ENCODE measurements at regions not wholly inside any gene's neighbourhood (a gene's known extent, or its start where the extent isn't known, plus 50 kb on each side); places are given as distances from the start of the nearest gene placed in this dataset.

DNA sequence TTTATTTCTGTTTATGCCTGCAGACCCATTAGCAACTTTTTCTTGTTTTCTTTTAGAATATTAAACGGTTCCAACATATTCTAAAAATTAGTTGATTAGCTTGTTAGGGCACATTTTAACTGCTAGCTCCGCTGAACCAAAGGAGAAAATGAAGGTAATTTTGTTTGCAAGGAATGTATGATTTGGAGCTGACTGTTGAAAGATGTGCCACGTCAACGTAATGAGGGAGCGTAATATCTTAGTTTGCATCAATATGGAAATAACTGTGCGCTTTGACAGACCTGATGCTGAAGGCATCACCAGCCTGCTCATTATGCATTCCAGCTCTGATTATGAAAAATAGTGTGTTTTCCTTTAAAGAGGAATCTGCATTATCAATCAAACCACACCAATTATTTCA is 102.0 kb upstream of the CTBP2 start:
- Histone ChIP-seq H3K27me3 (replicated peaks in 1 of 4; ENCODE audit: control extremely low read depth in 1 of 4, control insufficient read depth in 3 of 4, insufficient read depth in 4 of 4, low read length in 3 of 4) (peaks cover 0 to 3% (median 0%) of the 10 kb centered on the region in 4 experiments), H3K9ac (ENCODE audit: low read length) (no peak overlapping the region), H3K79me2 (ENCODE audit: control insufficient read depth, insufficient read depth, low read length) (no peaks in the 10 kb centered on the region), H2AFZ (ENCODE audit: insufficient read depth, low read depth, low read length, poor library complexity, severe bottlenecking) (no peak overlapping the region), H3K36me3 (replicated peaks in 1 of 2; ENCODE audit: control extremely low read depth in 1 of 2, control insufficient read depth in 1 of 2, extremely low read depth in 1 of 2, insufficient read depth in 2 of 2, low read length in 1 of 2) (no peaks in the 10 kb centered on the region), H3K9me3 (ENCODE audit: control extremely low read depth in 1 of 3, control insufficient read depth in 2 of 3, insufficient read depth in 1 of 3, low read length in 2 of 3) (peaks cover 0 to 16% (median 0%) of the 10 kb centered on the region in 3 donors), H3K4me1 (ENCODE audit: control insufficient read depth in 2 of 2, insufficient read depth in 2 of 2, low read length in 2 of 2) (no peaks in the 10 kb centered on the region), H4K20me1 (ENCODE audit: control insufficient read depth, insufficient read depth, low read length, poor library complexity, severe bottlenecking) (no peaks in the 10 kb centered on the region), H3K4me2 (replicated peaks; ENCODE audit: low read depth, low read length, poor library complexity, severe bottlenecking) (no peak overlapping the region), H3K27ac (ENCODE audit: low read length in 2 of 2) (no peak overlapping the region), H3K4me3 (ENCODE audit: control extremely low read depth in 1 of 5, extremely low read depth in 1 of 5, insufficient read depth in 1 of 5, low read depth in 2 of 5, low read length in 4 of 5) (no peak overlapping the region)
- ChIA-PET CTCF (no interaction called here), POLR2A (no interaction called here)
- H3K27me3 Mint-ChIP-seq = peaks cover 3% of the 10 kb centered on the region
- DNase-seq (no peak), ATAC-seq (ENCODE audit: low read depth) (no peak)
- H3K4me1 Mint-ChIP-seq = no peaks in the 10 kb centered on the region
- 100% methylated on average over 1 of the region's 6 CpGs for WGBS (ENCODE audit: insufficient coverage)
- peaks cover 4% of the 10 kb centered on the region for H3K9me3 Mint-ChIP-seq (ENCODE audit: insufficient read depth)
- H3K4me3 Mint-ChIP-seq = no peak overlapping the region
- no peak overlapping the region for H3K27ac Mint-ChIP-seq
- intact Hi-C loops (cut with micrococcal nuclease) = no loop called here
- TF ChIP-seq, protein P1, sequence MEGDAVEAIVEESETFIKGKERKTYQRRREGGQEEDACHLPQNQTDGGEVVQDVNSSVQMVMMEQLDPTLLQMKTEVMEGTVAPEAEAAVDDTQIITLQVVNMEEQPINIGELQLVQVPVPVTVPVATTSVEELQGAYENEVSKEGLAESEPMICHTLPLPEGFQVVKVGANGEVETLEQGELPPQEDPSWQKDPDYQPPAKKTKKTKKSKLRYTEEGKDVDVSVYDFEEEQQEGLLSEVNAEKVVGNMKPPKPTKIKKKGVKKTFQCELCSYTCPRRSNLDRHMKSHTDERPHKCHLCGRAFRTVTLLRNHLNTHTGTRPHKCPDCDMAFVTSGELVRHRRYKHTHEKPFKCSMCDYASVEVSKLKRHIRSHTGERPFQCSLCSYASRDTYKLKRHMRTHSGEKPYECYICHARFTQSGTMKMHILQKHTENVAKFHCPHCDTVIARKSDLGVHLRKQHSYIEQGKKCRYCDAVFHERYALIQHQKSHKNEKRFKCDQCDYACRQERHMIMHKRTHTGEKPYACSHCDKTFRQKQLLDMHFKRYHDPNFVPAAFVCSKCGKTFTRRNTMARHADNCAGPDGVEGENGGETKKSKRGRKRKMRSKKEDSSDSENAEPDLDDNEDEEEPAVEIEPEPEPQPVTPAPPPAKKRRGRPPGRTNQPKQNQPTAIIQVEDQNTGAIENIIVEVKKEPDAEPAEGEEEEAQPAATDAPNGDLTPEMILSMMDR (IDR thresholded peaks at IDR 0.05) = no peak
- no peak for TF ChIP-seq EZH2 (IDR thresholded peaks at IDR 0.05; ENCODE audit: borderline replicate concordance, insufficient read depth, low read depth, low read length, poor library complexity, severe bottlenecking)

DNA sequence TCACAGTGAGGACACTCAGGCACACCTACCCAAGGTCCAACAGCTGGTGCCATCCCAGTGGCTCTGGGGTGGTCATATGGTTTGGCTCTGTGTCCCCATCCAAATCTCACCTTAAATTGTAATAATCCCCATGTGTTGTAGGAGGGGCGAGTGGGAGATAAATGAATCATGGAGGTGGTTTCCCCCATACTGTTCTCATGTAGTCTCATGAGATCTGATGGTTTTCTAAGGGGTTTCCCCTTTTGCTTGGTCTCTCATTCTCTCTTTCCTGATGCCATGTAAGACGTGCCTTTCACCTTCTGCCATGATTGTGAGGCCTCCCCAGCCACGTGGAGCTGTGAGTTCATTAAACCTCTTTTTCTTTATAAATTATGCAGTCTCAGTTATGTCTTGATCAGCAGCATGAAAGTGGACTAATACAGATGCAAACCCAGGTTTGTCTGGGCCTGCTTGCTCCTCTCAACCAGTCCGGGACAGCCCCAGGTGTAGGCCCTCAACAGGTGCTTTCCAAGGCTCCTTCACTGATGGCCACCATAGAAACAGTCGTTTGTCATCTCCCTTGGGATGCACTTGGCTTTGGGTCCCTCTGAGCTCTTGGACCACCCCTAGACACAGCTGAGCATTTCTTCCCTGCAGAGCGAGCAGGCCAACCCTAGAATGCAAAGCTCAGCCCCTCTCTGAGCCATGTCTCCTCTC is 101.3 kb upstream of the CTBP2 start:
- no peak overlapping the region for H2AFZ ChIP-seq (ENCODE audit: insufficient read depth, low read depth, low read length, poor library complexity, severe bottlenecking)
- Mint-ChIP-seq H3K27me3 (peaks cover 4% of the 10 kb centered on the region), H3K27ac (no peak overlapping the region), H3K4me3 (no peak overlapping the region), H3K9me3 (ENCODE audit: insufficient read depth) (peaks cover 4% of the 10 kb centered on the region), H3K4me1 (no peaks in the 10 kb centered on the region)
- no peak overlapping the region for H3K4me3 ChIP-seq (ENCODE audit: control extremely low read depth in 1 of 5, extremely low read depth in 1 of 5, insufficient read depth in 1 of 5, low read depth in 2 of 5, low read length in 4 of 5)
- peaks cover 0 to 14% (median 0%) of the 10 kb centered on the region in 3 donors for H3K9me3 ChIP-seq (ENCODE audit: control extremely low read depth in 1 of 3, control insufficient read depth in 2 of 3, insufficient read depth in 1 of 3, low read length in 2 of 3)
- H4K20me1 ChIP-seq (ENCODE audit: control insufficient read depth, insufficient read depth, low read length, poor library complexity, severe bottlenecking) = no peaks in the 10 kb centered on the region
- H3K4me2 ChIP-seq (replicated peaks; ENCODE audit: low read depth, low read length, poor library complexity, severe bottlenecking) = no peak overlapping the region
- CTCF ChIA-PET = no interaction called here
- 70% methylated on average over 3 of the region's 6 CpGs for WGBS (ENCODE audit: insufficient coverage)
- POLR2A ChIA-PET = no interaction called here
- H3K4me1 ChIP-seq (ENCODE audit: control insufficient read depth in 2 of 2, insufficient read depth in 2 of 2, low read length in 2 of 2) = no peaks in the 10 kb centered on the region
- TF ChIP-seq, protein P1 (IDR thresholded peaks at IDR 0.05) = no peak
- TF ChIP-seq EZH2 (IDR thresholded peaks at IDR 0.05; ENCODE audit: borderline replicate concordance, insufficient read depth, low read depth, low read length, poor library complexity, severe bottlenecking) = no peak
- no peaks in the 10 kb centered on the region for H3K79me2 ChIP-seq (ENCODE audit: control insufficient read depth, insufficient read depth, low read length)
- H3K9ac ChIP-seq (ENCODE audit: low read length) = no peak overlapping the region
- intact Hi-C loops (cut with micrococcal nuclease) = no loop called here
- H3K27me3 ChIP-seq (replicated peaks in 1 of 4; ENCODE audit: control extremely low read depth in 1 of 4, control insufficient read depth in 3 of 4, insufficient read depth in 4 of 4, low read length in 3 of 4) = peaks cover 0 to 3% (median 0%) of the 10 kb centered on the region in 4 experiments
- no peak overlapping the region for H3K27ac ChIP-seq (ENCODE audit: low read length in 2 of 2)
- ATAC-seq (ENCODE audit: low read depth) (no peak), DNase-seq (no peak)
- H3K36me3 ChIP-seq (replicated peaks in 1 of 2; ENCODE audit: control extremely low read depth in 1 of 2, control insufficient read depth in 1 of 2, extremely low read depth in 1 of 2, insufficient read depth in 2 of 2, low read length in 1 of 2) = no peaks in the 10 kb centered on the region

All from B cell (primary cell).